Natural killer cell treated with Interleukin-12 subunit alpha and Interleukin-12 subunit beta and Interleukin-15 and Interleukin-18, amount 100 ng/mL, for 72 hours (primary cell): ENCODE measurements at regions not wholly inside any gene's neighbourhood (a gene's known extent, or its start where the extent isn't known, plus 50 kb on each side); places are given as distances from the start of the nearest gene placed in this dataset.
"Not testable (repeated sequence)": the region's sequence is repeated elsewhere in the genome, so short reads cannot be mapped to it uniquely, and the experiment has no call there.

Experiments used
- ATAC-seq, 2 donors: fragments of 150-1000 bp; cut with Tn5 transposase in 1 of 2; sonication (Bioruptor Pico), chemical (Tn5 transposase) in 1 of 2; 2 replicates each; pipeline ENCODE4 v1.10.0; 2021
- DNase-seq: peaks from one replicate; pipeline ENCODE4 v3.0.0; 2022; ENCODE audit warnings: low spot score
- H3K27ac Mint-ChIP-seq, 2 donors: 1 replicate in 1 of 2; 2 replicates in 1 of 2; pipeline ENCODE4 v1.8.0; 2022; ENCODE audit warnings: mixed read lengths in 2 of 2, mild to moderate bottlenecking in 1 of 2, moderate library complexity in 1 of 2
- H3K27me3 Mint-ChIP-seq, 2 donors: 1 replicate in 1 of 2; 2 replicates in 1 of 2; pipeline ENCODE4 v1.8.0; 2022; ENCODE audit warnings: mixed read lengths in 2 of 2
- H3K36me3 Mint-ChIP-seq: one replicate; pipeline ENCODE4 v1.8.0; 2022; ENCODE audit warnings: mixed read lengths
- H3K4me1 Mint-ChIP-seq, 2 donors: 1 replicate in 1 of 2; 2 replicates in 1 of 2; pipeline ENCODE4 v1.8.0; 2022; ENCODE audit warnings: low read depth in 2 of 2, mixed read lengths in 2 of 2, mild to moderate bottlenecking in 1 of 2
- H3K4me3 Mint-ChIP-seq: one replicate; pipeline ENCODE4 v1.8.0; 2022; ENCODE audit warnings: mixed read lengths
- H3K9me3 Mint-ChIP-seq: 2 replicates; pipeline ENCODE4 v1.8.0; 2022; ENCODE audit warnings: mixed read lengths

- H3K36me3 Mint-ChIP-seq = peaks cover 12% of the 10 kb centered on the region
- no peaks in the 10 kb centered on the region for H3K4me1 Mint-ChIP-seq
- no peak for ATAC-seq
- DNase-seq = no peak
- H3K4me3 Mint-ChIP-seq = no peak overlapping the region
- no peak overlapping the region for H3K27ac Mint-ChIP-seq
- no peaks in the 10 kb centered on the region for H3K27me3 Mint-ChIP-seq
- H3K9me3 Mint-ChIP-seq = peaks cover 14% of the 10 kb centered on the region
These were observed 581.2 kb downstream of the ALG10 start for GRCh38 chr12:34603382-34604035.

- Mint-ChIP-seq H3K27me3 (no peaks in the 10 kb centered on the region), H3K4me3 (no peak overlapping the region), H3K4me1 (no peaks in the 10 kb centered on the region), H3K36me3 (peaks cover 12% of the 10 kb centered on the region), H3K27ac (no peak overlapping the region), H3K9me3 (peaks cover 14% of the 10 kb centered on the region)
- no peak for ATAC-seq
- no peak for DNase-seq
These were observed 581.9 kb downstream of the ALG10 start for GRCh38 chr12:34604227-34604626.

- Mint-ChIP-seq H3K9me3 (peaks cover 16% of the 10 kb centered on the region), H3K4me3 (no peak overlapping the region), H3K27me3 (no peaks in the 10 kb centered on the region), H3K27ac (no peak overlapping the region), H3K4me1 (no peaks in the 10 kb centered on the region), H3K36me3 (peaks cover 12% of the 10 kb centered on the region)
- ATAC-seq (no peak), DNase-seq (no peak)
These were observed 582.6 kb downstream of the ALG10 start for GRCh38 chr12:34604631-34605509.

GRCh38 chr12:34605510-34605887 lies 583.2 kb downstream of the ALG10 start:
- Mint-ChIP-seq H3K4me1 (no peaks in the 10 kb centered on the region), H3K27me3 (no peaks in the 10 kb centered on the region), H3K36me3 (peaks cover 12% of the 10 kb centered on the region), H3K27ac (no peak overlapping the region), H3K9me3 (peaks cover 21% of the 10 kb centered on the region), H3K4me3 (no peak overlapping the region)
- DNase-seq (no peak), ATAC-seq (no peak)

- peaks cover 12% of the 10 kb centered on the region for H3K36me3 Mint-ChIP-seq
- H3K4me1 Mint-ChIP-seq = no peaks in the 10 kb centered on the region
- peaks cover 21% of the 10 kb centered on the region for H3K9me3 Mint-ChIP-seq
- no peaks in the 10 kb centered on the region for H3K27me3 Mint-ChIP-seq
- H3K4me3 Mint-ChIP-seq = no peak overlapping the region
- no peak for DNase-seq
- no peak overlapping the region for H3K27ac Mint-ChIP-seq
- ATAC-seq = no peak
These were observed 583.9 kb downstream of the ALG10 start for GRCh38 chr12:34605955-34606748.

- no peak for DNase-seq
- Mint-ChIP-seq H3K4me3 (no peak overlapping the region), H3K36me3 (peaks cover 15% of the 10 kb centered on the region), H3K4me1 (no peaks in the 10 kb centered on the region), H3K27me3 (no peaks in the 10 kb centered on the region), H3K27ac (no peak overlapping the region), H3K9me3 (peaks cover 23% of the 10 kb centered on the region)
- no peak for ATAC-seq
These were observed 584.6 kb downstream of the ALG10 start for GRCh38 chr12:34606749-34607519.

- Mint-ChIP-seq H3K27me3 (no peaks in the 10 kb centered on the region), H3K4me3 (no peak overlapping the region), H3K4me1 (no peaks in the 10 kb centered on the region), H3K9me3 (peaks cover 21% of the 10 kb centered on the region), H3K27ac (no peak overlapping the region), H3K36me3 (peaks cover 7% of the 10 kb centered on the region)
- peak in 1 of 2 donors; percentile 28 for ATAC-seq
- DNase-seq = no peak
These were observed 585.4 kb downstream of the ALG10 start for GRCh38 chr12:34607520-34608195.

GRCh38 chr12:34613988-34614387 lies 591.7 kb downstream of the ALG10 start:
- H3K27me3 Mint-ChIP-seq, ATAC-seq: not testable (repeated sequence)

GRCh38 chr12:34625116-34625515 lies 602.8 kb downstream of the ALG10 start:
- Mint-ChIP-seq H3K36me3 (peaks cover 5% of the 10 kb centered on the region), H3K4me1 (no peaks in the 10 kb centered on the region), H3K27ac (no peak overlapping the region), H3K9me3 (peaks cover 32% of the 10 kb centered on the region), H3K27me3 (no peaks in the 10 kb centered on the region), H3K4me3 (no peak overlapping the region)
- DNase-seq (no peak), ATAC-seq (no peak)

More at GRCh38 chr12:34613988-34614387, 591.7 kb downstream of the ALG10 start:
- not testable (repeated sequence) for H3K27ac Mint-ChIP-seq, H3K4me1 Mint-ChIP-seq, DNase-seq, H3K4me3 Mint-ChIP-seq
- H3K9me3 Mint-ChIP-seq = peaks cover 49% of the 10 kb centered on the region
- H3K36me3 Mint-ChIP-seq = peaks cover 41% of the 10 kb centered on the region

- no peak overlapping the region for H3K4me3 Mint-ChIP-seq
- H3K36me3 Mint-ChIP-seq = peaks cover 5% of the 10 kb centered on the region
- DNase-seq (no peak), ATAC-seq (no peak)
- peaks cover 25% of the 10 kb centered on the region for H3K9me3 Mint-ChIP-seq
- no peaks in the 10 kb centered on the region for H3K4me1 Mint-ChIP-seq
- no peaks in the 10 kb centered on the region for H3K27me3 Mint-ChIP-seq
- H3K27ac Mint-ChIP-seq = no peak overlapping the region
These were observed 604.3 kb downstream of the ALG10 start for GRCh38 chr12:34626363-34627157.
